GM04504 (cell line): ENCODE measurements at regions not wholly inside any gene's neighbourhood (a gene's known extent, or its start where the extent isn't known, plus 50 kb on each side); places are given as distances from the start of the nearest gene placed in this dataset.
"Not testable (repeated sequence)": the region's sequence is repeated elsewhere in the genome, so short reads cannot be mapped to it uniquely, and the experiment has no call there.

Experiments
- DNase-seq: peaks from one replicate; pipeline ENCODE4 v3.0.0-alpha.2; 2012; ENCODE audit warnings: low read depth

DNA sequence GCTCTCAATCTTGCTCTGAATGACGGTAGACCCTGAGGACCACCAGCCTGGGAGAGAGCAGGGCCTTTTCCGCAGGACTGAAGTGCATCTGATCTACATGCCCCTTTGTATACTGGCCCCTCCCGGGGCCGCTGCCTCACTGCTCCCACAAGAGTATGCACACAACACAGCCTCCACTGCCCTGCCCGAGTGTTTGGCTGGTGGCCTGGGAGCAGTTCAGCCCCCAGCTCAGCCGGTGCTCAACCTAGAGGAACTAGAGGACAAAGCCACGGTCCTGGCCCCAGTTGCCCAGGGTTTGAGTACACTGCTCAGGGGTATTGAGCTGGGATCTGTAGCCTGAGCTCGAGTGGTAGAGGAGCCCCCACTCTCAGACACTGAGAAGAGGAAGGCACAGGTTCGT is 118.9 kb upstream of the CAB39 start:
- no peak for DNase-seq

DNA sequence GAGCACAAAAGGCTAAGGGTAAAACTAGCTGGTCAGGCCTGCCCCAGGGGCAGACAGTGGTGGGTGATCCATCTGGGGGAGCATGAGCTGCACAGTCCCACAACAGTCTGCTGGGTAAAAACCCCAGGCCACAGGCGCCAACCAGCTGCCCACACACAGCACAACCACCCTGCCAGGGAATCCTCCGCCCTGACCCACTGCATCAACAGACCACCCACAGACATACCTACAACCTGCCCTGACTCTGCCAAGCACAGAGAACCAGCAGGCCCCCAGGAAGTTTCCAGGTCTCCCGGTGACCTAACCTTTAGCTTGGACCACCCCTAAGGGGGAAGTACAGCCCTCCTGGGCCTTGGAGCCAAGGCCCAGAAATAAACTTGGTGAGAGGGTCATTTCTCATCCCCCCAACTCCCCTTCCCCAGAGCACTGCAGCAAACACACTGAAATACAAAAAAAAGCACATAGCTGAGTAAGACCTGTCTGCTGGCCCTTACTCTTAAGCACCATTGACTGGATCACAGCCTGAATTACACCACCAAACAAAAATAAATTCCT is 118.3 kb upstream of the CAB39 start:
- DNase-seq, result no peak

DNA sequence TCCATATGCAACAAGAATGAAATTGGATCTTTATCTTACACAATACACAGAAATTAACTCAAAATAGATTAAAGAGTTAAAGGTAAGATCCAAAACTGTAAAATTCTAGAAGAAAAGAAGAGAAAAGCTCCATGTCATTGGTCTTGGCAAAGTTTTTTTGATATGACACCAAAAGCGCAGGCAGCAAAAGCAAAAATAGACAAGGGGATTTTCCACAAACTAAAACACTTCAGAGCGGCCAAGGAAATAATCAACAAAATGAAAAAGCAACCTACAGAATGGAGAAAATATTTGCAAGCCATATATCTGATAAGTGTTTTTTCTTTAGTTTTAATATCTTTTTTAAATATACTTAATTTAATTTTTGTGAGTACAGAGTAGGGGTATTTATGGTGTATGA is 112.8 kb upstream of the CAB39 start:
- no peak for DNase-seq

DNA sequence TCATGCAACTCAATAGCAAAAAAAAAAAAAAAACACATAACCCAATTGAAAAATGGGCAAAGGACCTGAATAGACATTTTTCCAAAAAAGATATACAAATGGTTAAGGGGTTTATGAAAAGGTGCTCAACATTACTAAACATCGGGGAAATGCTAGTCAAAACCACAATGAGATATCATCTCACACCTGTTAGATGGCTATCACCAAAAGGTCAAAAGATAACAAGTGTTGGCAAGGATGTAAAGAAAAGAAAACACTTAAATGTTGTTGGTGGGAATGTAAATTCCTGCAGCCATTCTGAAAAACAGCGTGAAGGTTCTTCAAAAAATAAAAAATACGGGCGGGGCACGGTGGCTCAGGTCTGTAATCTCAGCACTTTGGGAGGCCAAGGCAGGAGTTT is 112.4 kb upstream of the CAB39 start:
- no peak for DNase-seq

DNA sequence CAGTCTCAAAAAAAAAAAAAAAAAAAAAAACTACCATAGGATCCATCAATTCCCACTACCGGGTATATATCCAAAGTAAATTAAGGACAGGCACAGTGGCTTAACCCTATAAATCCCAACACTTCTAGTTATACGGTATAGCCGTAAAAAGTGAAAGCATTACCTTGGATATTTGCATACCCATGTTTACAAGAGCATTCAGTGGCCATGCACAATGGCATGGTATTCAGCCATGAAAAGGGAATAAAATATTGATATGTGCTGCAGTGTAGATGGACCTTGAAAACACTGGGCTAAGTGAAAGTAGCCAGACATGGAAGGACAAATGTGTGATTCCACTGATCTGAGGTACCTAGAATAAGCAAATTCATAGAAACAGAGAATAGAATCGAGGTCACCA is 111.8 kb upstream of the CAB39 start:
- DNase-seq, result no peak

DNA sequence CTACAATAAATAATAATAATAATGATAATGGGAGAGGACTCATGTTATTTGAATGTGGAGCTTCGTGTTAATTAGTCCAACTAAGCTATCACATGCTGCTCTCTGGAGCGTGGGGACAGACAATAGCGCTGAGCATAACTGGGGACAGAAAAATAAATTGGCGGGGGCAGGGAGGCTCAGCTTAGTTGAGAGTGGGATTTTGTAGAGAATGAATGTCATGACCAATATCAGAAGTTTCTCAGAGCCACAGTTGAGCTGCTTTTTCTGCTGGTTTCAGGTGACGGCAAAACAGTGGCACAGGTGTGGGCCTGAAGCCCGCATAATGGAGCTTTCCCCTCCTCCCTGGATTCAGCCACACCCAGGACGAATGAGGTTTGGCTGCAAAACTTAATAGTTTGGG is 111.1 kb upstream of the CAB39 start:
- DNase-seq, result no peak

DNA sequence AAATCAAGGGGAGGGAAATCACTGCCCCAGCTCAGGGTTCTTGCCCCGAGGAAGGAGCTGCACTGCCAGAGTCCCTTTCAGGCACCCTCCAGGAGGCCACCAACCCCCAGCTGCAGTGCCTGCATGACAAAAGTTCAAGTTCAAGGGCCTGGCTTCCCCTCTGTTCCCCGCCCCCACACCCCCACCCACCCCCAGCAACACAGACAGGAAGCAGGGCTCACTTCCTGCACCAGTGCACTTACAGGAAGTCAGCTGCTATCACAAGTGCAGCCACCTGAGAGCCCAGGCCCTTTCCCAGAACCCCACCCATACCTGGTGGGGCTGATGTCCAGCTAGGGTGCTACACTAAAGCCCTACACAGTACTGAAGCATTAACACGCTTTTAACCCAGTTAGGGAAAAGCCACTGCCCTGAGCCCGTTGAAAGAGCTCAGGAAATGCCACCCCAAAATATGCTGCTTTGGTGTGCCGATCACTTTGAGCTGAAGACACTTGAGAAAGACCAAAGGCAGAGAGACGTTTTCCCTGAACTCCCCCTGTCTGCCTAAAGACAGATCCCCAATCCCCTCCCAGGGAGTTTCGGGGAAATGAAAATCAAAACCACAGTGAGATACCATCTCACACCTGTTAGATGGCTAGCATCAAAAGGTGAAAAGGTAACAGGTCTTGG is 109.9 kb upstream of the CAB39 start:
- no peak for DNase-seq

DNA sequence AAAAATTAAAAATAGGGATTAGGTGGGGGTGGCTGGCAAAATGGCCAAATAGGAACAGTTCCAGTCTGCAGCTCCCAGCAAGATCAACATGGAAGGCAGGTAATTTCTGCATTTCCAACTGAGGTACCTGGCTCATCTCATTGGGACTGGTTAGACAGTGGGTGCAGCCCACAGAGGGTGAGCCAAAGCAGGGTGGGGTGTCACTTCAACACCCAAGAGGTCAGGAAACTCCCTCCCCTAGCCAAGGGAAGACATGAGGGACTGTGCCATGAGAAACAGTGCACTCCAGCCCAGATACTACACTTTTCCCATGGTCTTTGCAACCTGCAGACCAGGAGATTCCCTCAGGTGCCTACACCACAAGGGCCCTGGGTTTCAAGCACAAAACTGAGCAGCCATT is 109.3 kb upstream of the CAB39 start:
- not testable (repeated sequence) for DNase-seq

DNA sequence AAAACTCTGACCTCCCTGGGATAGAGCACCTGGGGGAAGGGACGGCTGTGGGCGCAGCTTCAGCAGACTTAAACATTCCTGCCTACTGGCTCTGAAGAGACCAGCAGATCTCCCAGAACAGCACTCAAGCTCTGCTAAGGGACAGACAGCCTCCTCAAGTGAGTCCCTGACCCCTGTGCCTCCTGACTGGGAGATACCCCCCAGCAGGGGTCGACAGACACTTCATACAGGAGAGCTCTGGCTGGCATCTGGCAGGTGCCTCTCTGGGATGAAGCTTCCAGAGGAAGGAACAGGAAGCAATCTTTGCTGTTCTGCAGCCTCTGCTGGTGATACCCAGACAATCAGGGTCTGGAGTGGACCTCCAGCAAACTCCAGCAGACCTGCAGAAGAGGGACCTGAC is 108.5 kb upstream of the CAB39 start:
- not testable (repeated sequence) for DNase-seq

DNA sequence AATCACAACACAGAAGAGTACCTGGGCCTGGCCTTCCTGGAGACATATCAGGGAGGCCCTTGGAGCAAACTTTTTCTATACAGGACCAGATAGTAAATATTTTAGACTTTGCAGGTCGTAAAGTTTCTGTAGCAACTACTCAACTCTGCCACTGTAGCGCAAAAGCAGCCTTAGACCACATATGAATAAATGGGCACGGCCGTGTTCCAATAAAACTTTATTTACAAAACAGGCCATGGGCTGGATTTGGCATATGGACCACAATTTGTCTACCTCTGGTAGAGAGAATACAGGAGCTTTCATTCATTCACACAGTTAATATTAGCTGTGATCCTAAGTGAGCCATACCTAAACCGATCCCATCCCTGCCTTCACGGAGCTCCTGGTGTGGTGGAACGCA is 98.6 kb upstream of the CAB39 start:
- DNase-seq, result no peak

DNA sequence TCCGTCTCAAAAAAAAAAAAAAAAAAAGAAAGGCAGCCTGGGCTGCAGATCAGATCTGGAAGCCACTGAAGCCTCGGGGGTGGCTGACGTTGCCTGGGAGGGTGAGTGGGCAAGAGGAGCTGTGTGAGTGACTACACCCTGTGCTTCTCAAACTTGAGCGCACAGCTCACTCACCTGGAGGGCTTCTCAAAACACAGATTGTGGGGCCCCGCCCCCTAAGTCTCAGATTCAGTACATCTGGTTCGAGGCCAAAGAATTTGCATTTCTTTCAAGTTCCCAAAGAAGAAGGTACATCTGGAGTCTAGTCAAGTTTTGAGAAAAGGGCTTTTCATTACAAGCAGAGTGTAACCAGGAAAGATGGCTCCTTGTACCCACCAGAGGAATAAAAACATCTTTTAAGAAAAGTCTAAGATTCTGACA is 97.7 kb upstream of the CAB39 start:
- no peak for DNase-seq

DNA sequence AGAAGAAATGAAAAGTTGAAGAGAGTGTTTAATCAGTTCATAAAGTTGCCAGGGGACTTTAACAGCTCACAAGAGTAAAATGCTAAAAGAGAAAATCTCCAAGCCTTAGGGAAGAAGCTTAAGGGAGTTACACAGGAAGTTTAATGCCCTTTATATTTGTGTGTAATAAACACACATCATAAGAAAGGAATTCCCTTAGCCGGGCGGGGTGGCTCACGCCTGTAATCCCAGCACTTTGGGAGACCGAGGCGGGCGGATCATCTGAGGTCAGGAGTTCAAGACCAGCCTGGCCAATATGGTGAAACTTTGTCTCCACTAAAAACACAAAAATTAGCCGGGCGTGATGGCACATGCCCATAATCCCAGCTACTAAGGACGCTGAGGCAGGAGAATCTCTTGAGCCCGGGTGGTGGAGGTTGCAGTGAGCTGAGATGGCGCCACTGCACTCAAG is 95.4 kb upstream of the CAB39 start:
- DNase-seq, result peak; percentile 59

DNA sequence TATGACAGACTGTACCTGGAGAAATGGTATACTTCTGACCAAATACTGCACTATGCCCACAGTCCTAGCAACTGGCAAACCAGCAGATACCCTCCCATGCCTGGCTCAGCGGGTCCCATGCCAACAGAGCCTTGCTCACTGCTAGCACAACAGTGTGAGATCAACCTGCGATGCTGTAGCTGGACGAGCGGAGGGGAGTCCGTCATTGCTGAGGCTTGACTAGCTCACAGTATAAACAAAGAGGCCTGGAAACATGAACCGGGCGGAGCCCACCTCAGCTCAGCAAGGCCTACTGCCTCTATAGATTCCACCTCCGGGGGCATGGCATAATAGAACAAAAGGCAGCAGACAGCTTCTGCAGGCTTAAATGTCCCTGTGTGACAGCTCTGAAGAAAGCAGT is 93.2 kb upstream of the CAB39 start:
- DNase-seq, result no peak

DNA sequence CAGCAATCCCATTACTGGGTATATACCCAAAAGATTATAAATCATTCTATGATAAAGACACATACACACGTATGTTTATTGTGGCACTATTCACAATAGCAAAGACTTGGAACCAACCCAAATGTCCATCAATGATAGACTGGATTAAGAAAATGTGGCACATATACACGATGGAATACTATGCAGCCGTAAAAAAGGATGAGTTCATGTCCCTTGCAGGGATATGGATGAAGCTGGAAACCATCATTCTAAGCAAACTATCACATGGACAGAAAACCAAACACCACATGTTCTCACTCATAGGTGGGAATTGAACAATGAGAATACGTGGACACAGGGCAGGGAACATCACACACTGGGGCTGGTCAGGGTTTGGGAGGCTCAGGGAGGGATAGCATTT is 87.4 kb upstream of the CAB39 start:
- DNase-seq, result not testable (repeated sequence)

DNA sequence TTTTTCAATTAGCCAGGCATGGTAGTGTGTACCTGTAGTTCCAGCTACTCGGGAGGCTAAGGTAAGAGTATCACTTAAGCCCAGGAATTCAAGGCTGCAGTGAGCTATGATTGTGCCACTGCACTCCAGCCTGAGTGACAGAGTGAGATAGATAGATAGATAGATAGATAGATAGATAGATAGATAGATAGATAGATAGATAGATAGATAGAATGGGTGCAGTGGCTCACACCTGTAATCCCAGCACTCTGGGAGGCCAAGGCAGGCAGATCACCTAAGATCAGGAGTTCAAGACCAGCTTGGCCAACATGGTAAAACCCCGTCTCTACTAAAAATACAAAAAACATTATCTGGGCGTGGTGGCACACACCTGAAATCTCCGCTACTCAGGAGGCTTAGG is 85.6 kb upstream of the CAB39 start:
- not testable (repeated sequence) for DNase-seq

DNA sequence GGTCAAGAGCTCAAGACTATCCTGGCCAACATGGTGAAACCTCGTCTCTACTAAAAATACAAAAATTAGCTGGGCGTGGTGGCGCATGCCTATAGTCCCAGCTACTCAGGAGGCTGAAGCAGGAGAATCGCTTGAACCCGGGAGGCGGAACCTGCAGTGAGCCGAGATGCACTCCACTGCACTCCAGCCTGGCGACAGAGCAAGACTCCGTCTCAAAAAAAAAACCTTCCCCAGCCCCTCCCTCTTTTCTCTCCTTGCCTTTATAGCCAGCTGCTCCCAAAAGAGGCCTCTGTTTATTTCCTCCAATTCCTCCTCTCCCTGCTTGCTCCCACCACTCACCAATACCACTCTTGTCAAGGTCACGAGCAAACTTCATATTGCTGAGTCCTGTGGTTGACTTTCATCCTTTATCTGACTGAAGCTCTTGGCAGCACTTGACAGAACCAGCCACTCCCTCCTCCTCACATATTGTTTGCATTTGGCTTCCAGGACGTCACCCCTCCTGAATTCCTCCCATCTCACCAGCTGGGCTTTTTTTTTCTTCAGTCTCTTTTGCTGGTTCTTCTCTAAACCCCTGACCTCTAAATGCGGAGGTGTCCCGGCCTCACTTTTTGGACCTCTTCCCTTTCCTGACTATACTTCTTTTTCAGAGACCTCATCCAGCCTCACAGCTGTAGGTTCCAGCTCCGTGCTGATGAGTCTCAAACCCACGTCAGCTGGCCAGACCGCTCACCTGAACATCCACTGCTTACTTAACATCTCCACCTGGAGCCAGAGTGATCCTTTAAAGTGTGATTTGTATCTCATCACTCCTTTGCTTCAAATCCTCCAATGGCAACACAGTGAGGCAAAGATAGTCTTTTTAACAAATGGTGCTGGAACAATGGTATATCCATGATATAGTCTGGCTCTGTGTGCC is 84.6 kb upstream of the CAB39 start:
- peak; percentile 28 for DNase-seq

DNA sequence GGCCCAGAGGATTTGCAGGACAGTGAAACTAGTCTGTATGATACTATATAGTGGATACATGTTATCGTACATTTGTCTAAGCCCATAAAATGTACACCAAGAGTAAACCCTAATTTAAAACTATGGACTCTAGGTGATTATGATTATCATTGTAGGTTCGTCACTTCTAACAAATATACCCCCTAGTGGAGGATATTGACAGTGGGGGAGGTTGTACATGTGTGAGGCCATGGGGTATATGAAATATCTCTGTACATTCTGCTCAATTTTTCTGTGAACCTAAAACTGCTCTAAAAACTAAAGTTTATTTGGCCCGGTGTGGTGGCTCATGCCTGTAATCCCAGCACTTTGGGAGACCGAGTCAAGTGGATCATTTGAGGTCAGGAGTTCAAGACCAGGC is 81.2 kb upstream of the CAB39 start:
- no peak for DNase-seq

DNA sequence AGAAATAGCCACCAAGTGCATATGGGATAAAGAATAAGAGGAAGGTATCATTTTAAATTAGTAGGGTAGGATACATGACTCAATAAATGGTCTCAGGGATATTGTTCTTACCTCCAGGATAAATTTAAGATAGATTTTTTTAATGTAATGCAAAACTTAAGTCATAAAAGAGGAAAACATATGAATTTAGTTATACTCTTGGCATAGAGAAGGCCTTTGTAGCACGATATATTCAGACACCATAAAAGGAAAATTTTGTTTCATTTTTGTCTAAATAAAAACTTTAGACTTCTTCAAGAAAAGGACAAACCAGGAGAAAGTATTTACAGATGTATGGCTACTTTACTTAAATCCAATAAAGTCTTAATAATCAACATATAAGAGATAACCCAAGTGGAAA is 78.5 kb upstream of the CAB39 start:
- DNase-seq, result no peak

DNA sequence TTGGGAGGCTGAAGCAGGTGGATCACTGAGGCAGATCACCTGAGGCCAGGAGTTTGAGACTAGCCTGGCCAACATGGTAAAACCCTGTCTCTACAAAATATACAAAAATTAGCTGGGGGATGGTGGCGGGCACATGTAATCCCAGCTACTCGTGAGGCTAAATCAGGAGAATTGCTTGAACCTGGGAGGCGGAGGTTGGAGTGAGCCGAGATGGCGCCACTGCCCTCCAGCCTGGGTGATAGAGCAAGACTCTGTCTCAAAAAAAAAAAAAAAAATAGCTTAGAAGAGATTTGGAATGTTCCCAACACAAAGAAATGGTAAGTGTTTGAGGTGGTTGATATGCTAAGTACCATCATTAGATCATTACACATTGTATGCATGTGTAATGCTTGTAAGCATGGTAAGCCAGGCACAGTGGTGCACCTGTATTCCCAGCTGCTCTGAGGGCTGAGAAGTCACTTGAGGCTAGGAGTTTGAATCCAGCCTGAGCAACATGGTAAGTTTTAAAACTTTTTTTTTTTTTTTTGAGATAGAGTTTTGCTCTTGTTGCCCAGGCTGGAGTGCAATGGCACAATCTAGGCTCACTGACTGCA is 77.8 kb upstream of the CAB39 start:
- not testable (repeated sequence) for DNase-seq

DNA sequence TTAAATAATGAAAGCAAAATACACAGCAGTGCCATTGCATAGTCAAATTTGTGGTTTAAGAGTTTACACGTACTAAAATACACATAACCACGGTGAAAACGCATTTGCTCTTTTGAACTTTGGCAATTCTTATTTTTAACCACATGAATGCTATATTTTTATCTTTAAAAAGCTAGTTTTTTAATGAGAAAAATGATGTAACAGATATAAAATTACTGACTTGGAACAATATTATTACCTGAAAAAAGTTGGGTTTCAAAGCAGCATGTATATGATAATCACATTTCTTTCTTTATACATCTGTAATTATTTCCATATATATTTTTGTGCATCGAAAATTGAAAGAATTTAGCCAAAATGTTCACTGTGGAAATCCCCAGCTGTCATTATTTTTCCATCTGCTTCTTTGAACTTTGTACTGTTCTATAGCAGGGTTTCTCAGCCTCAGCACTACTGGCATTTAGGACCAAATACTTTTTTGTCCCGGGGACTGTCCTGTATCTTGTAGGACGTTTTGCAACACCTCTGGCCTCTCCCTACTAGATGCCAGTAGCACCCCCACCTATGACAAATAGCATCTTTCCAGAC is 75.9 kb upstream of the CAB39 start:
- no peak for DNase-seq

DNA sequence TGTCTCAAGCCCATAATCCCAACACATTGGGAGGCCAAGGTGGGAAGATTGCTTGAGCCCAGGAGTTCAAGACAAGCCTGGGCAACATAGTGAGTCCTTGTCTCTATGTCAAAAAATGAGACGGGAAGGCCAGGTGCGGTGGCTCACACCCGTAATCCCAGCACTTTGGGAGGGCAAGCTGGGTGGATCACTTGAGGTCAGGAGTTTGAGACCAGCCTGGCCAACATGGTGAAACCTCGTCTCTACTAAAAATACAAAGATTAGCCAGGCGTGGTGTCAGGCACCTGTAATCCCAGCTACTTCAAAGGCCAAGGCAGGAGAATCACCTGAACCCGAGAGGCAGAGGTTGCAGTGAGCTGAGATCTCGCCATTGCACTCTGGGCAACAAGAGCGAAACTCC is 75.2 kb upstream of the CAB39 start:
- not testable (repeated sequence) for DNase-seq

DNA sequence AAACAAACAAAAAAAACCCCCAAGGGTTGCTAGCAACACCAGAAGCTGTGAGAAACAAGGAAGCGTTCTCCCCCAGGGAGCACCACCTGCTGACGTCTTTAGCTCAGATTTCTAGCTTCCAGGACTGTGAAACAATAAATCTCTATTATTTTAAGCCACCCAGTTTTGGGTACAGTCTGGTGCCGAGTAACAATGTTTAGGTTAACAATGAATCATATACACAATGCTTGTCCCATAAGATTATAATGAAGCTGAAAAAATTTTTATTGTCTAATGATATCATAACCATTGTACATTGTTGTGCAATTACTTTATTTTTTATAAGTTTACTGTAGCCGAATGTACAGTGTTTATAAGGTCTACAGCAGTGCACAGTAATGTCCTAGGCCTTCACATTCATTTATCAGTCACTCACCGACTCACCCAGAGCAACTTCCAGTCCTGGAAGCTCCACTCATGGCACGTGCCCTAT is 72.1 kb upstream of the CAB39 start:
- no peak for DNase-seq
